PC-9 (cell line): ENCODE measurements at regions not wholly inside any gene's neighbourhood (a gene's known extent, or its start where the extent isn't known, plus 50 kb on each side); places are given as distances from the start of the nearest gene placed in this dataset.
"Not testable (repeated sequence)": the region's sequence is repeated elsewhere in the genome, so short reads cannot be mapped to it uniquely, and the experiment has no call there.

Experiments used
- BruUV-seq: library from RNA; stranded (reverse); fragments of 400-500 nt; replicated peaks from 2 replicates; lab custom pipeline; 2021; lab: Mats Ljungman, UMichigan
- CTCF ChIA-PET: fragments of 300-600 bp; sonication (Branson Sonifier 250); formaldehyde crosslinking; loops from one replicate; lab custom pipeline; 2022; ENCODE audit warnings: antibody characterized with exemption; lab: Charles Lee
- POLR2A ChIA-PET: fragments of 300-600 bp; sonication (Branson Sonifier 250); formaldehyde crosslinking; loops from one replicate; lab custom pipeline; 2022; ENCODE audit warnings: antibody characterized with exemption; ENCODE audit not compliant: unreplicated experiment; lab: Charles Lee
- DNase-seq, 2 experiments: peaks; one replicate each; pipeline versions ENCODE4 v3.0.0 to v3.0.0-alpha.2; 2015 to 2022; ENCODE audit warnings: mixed read lengths in 1 of 2
- H2AFZ ChIP-seq: fragments of 200-600 bp; sonication (generic); 2 replicates; pipeline ENCODE4 v1.8.1; 2017; ENCODE audit warnings: antibody characterized with exemption
- H3F3A ChIP-seq: fragments of 200-600 bp; sonication (generic); 2 replicates; pipeline ENCODE4 v1.8.1; 2017; ENCODE audit warnings: antibody characterized with exemption, mild to moderate bottlenecking, low read depth; ENCODE audit not compliant: insufficient read depth
- H3K27ac ChIP-seq: fragments of 200-600 bp; sonication (generic); 2 replicates; pipeline ENCODE4 v1.6.1; 2016; ENCODE audit warnings: mixed run types
- H3K27me3 ChIP-seq: fragments of 200-600 bp; sonication (generic); 2 replicates; pipeline ENCODE4 v1.6.1; 2016; ENCODE audit warnings: low read depth, mixed run types; ENCODE audit not compliant: insufficient read depth
- H3K36me3 ChIP-seq: fragments of 200-600 bp; sonication (generic); 2 replicates; pipeline ENCODE4 v1.6.1; 2016; ENCODE audit warnings: low read depth, mixed run types
- H3K4me1 ChIP-seq: fragments of 200-600 bp; sonication (generic); replicated peaks from 2 replicates; pipeline ENCODE4 v1.6.1; 2016; ENCODE audit warnings: mixed run types; ENCODE audit not compliant: insufficient read depth
- H3K4me2 ChIP-seq: fragments of 200-600 bp; sonication (generic); 2 replicates; pipeline ENCODE4 v1.6.1; 2017; ENCODE audit warnings: mixed run types
- H3K4me3 ChIP-seq: fragments of 200-600 bp; sonication (generic); 2 replicates; pipeline ENCODE4 v1.6.1; 2016; ENCODE audit warnings: mixed run types
- H3K79me2 ChIP-seq: fragments of 200-600 bp; sonication (generic); 2 replicates; pipeline ENCODE4 v1.6.1; 2017; ENCODE audit warnings: low read depth, mixed run types
- H3K9me2 ChIP-seq: fragments of 200-600 bp; sonication (generic); 2 replicates; pipeline ENCODE4 v1.8.1; 2017; ENCODE audit warnings: mild to moderate bottlenecking; ENCODE audit not compliant: insufficient read depth
- H3K9me3 ChIP-seq: fragments of 200-600 bp; sonication (generic); 2 replicates; pipeline ENCODE4 v1.8.1; 2016; ENCODE audit warnings: low read depth; ENCODE audit not compliant: insufficient read depth
- H4K20me1 ChIP-seq: fragments of 200-600 bp; sonication (generic); 2 replicates; pipeline ENCODE4 v1.8.1; 2017; ENCODE audit not compliant: insufficient read depth
- CTCF ChIP-seq: fragments of 200-600 bp; sonication (generic); conservative IDR thresholded peaks from 2 replicates; pipeline ENCODE4 v1.6.1; 2017; ENCODE audit warnings: mixed run types, antibody characterized with exemption, mild to moderate bottlenecking, moderate library complexity
- EZH2 ChIP-seq: fragments of 200-600 bp; sonication (generic); IDR thresholded peaks from 2 replicates; pipeline ENCODE4 v1.8.0; 2017; ENCODE audit warnings: antibody characterized with exemption, low read depth
- intact Hi-C: fragments of 100-400 bp; cut with micrococcal nuclease; formaldehyde crosslinking; loops from one replicate; pipeline ENCODE4 v1.10.0; 2022; ENCODE audit not compliant: unreplicated experiment

DNA sequence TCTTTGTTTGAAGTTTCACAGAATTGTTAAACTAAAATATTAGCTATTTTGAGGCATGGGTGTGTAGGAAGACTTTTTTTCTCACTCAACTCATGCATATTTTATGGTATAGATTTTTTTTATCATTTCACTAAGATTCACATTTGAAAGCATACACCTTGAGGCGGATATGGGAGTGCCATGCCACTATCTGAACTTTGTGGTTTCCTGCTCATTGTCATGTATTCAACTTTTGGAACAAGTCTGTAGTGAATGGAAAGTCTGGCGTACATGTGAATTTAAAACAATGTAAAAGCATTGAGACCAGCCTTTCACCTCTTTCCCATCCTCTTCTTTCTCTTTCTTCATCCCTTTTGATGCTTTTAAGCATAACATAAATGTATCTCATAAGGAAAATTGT lies 147.9 kb downstream of the TPBG start:
- POLR2A ChIA-PET = no interaction called here
- Histone ChIP-seq H3K4me2 (no peak overlapping the region), H3K9me2 (no peaks in the 10 kb centered on the region), H2AFZ (no peak overlapping the region), H3F3A (no peaks in the 10 kb centered on the region), H3K36me3 (no peaks in the 10 kb centered on the region), H3K4me1 (no peaks in the 10 kb centered on the region), H3K4me3 (no peak overlapping the region), H3K27ac (no peak overlapping the region), H4K20me1 (no peaks in the 10 kb centered on the region), H3K79me2 (no peaks in the 10 kb centered on the region), H3K9me3 (no peaks in the 10 kb centered on the region; the same call in 1 of the 2 replicates), H3K27me3 (no peaks in the 10 kb centered on the region)
- no peak for DNase-seq
- TF ChIP-seq CTCF (no peak), EZH2 (no peak)
- CTCF ChIA-PET = no interaction called here
- intact Hi-C loops = no loop called here
- no TSS peak for BruUV-seq

DNA sequence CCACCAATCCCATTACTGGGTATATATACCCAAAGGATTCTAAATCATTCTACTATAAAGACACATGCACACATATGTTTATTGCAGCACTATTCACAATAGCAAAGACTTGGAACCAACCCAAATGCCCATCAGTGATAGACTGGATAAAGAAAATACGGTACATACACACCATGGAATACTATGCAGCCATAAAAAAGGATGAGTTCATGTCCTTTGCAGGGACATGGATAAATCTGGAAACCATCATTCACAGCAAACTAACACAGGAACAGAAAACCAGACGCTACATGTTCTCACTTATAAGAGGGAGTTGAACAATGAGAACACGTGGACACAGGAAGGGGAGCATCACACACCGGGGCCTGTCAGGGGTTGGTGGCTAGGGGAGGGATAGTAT lies 154.3 kb downstream of the TPBG start:
- H2AFZ ChIP-seq, H3K4me3 ChIP-seq, H3F3A ChIP-seq, H3K27me3 ChIP-seq, CTCF ChIA-PET, H3K79me2 ChIP-seq, BruUV-seq, H3K4me1 ChIP-seq, H3K4me2 ChIP-seq, H3K9me2 ChIP-seq, H3K36me3 ChIP-seq, H3K27ac ChIP-seq, DNase-seq, H3K9me3 ChIP-seq, intact Hi-C loops, H4K20me1 ChIP-seq, POLR2A ChIA-PET: not testable (repeated sequence)

DNA sequence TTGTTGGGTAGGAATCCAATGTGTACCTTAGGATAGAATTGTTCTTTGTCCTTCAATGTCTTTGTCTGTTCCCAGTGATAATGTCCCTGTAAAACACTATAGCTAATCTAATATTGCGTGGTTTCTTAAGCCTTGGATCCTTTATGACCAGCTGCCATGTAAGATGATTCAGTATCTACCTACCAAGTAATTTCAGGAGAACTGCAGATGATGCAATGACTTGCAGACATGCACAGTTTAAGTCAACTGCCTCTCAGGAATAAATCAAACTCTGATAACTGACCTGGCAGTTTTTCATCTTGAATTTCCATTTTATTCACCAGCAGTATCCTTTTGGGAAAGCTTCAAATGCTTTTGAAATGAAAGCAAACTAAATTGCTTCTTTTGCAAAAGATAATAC lies 157.8 kb downstream of the TPBG start:
- no TSS peak for BruUV-seq
- Histone ChIP-seq H3K36me3 (no peaks in the 10 kb centered on the region), H3K4me3 (no peak overlapping the region), H2AFZ (no peak overlapping the region), H3K9me3 (no peaks in the 10 kb centered on the region), H3K79me2 (no peaks in the 10 kb centered on the region), H3K4me2 (no peak overlapping the region), H4K20me1 (no peaks in the 10 kb centered on the region), H3K9me2 (no peaks in the 10 kb centered on the region), H3K4me1 (no peaks in the 10 kb centered on the region), H3K27me3 (no peaks in the 10 kb centered on the region), H3K27ac (no peak overlapping the region), H3F3A (no peaks in the 10 kb centered on the region)
- intact Hi-C loops = no loop called here
- no peak for TF ChIP-seq CTCF
- no peak for TF ChIP-seq EZH2
- POLR2A ChIA-PET = no interaction called here
- CTCF ChIA-PET = interaction anchor here (0.6 kb wide), 1 partner anchor 67 kb away, joined by 5 read pairs; no protein-coding TSS in a partner anchor
- no peak for DNase-seq

DNA sequence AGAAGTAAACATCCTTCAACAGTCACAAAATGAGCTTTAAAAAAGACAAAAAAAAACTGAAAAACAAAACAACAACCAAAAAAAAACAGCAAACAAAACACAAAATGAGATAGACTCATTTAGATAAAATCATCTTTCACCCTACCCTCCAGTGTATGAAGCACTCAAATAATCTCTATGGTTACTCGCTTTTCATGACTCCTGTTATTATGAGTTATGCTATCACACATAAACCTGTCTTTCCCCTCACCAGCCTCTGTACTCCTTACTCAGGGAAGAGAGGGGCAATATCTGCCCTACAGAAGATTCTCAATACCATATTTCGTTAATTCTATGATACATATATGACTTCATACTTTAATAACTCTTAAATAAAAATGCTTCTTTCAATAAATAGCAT lies 158.2 kb downstream of the TPBG start:
- DNase-seq = no peak
- Histone ChIP-seq H3F3A (no peaks in the 10 kb centered on the region), H4K20me1 (no peaks in the 10 kb centered on the region), H3K36me3 (no peaks in the 10 kb centered on the region), H3K4me2 (no peak overlapping the region), H3K27ac (no peak overlapping the region), H3K9me2 (no peaks in the 10 kb centered on the region), H3K9me3 (no peaks in the 10 kb centered on the region), H3K4me3 (no peak overlapping the region), H3K27me3 (no peaks in the 10 kb centered on the region), H3K79me2 (no peaks in the 10 kb centered on the region), H2AFZ (no peak overlapping the region), H3K4me1 (no peaks in the 10 kb centered on the region)
- no peak for TF ChIP-seq EZH2
- no TSS peak for BruUV-seq
- CTCF ChIA-PET = interaction anchor here (0.6 kb wide), 1 partner anchor 67 kb away, joined by 5 read pairs; no protein-coding TSS in a partner anchor
- POLR2A ChIA-PET = no interaction called here
- intact Hi-C loops = no loop called here
